K562 (cell line): ENCODE measurements at regions not wholly inside any gene's neighbourhood (a gene's known extent, or its start where the extent isn't known, plus 50 kb on each side); places are given as distances from the start of the nearest gene placed in this dataset.

Experiments
- ATAC-seq: fragments of 200-7000 bp; cut with Tn5 transposase; 3 replicates; pipeline ENCODE4 v1.9.1; 2020; ENCODE audit warnings: moderate library complexity
- BruUV-seq: library from RNA; stranded (reverse); fragments of 400-500 nt; replicated peaks from 2 replicates; lab custom pipeline; 2021; lab: Mats Ljungman, UMichigan
- CTCF ChIA-PET: fragments of 300-600 bp; formaldehyde crosslinking; extraction: SDS; loops from one replicate; lab custom pipeline; 2021; ENCODE audit warnings: low intra/inter-chr PET ratio; lab: Yijun Ruan, JAX
- POLR2A ChIA-PET: fragments of 300-600, 350-650 bp; sonication (Branson Sonifier 250); formaldehyde crosslinking; extraction: SDS; loops from one replicate; lab custom pipeline; 2021; ENCODE audit warnings: antibody characterized with exemption, inconsistent platforms; lab: Yijun Ruan, JAX
- DNase-seq, 4 experiments: peaks; one replicate each; pipeline versions ENCODE4 v3.0.0 to v3.0.0-alpha.2; 2011 to 2018; ENCODE audit warnings: low spot score in 3 of 4, mixed read lengths in 3 of 4; ENCODE audit errors: extremely low read depth in 1 of 4
- FAIRE-seq: peaks from 2 replicates; lab custom pipeline; 2011; peaks lifted over from hg19 to GRCh38; lab: Jason Lieb, UNC
- H2AFZ ChIP-seq: 2 replicates; pipeline ENCODE4 v1.6.0; 2011; ENCODE audit warnings: low read depth, low read length, control low read depth, inconsistent platforms
- H3K27ac ChIP-seq: fragments of 200-600 bp; 3 replicates; pipeline ENCODE4 v1.8.0; 2011; ENCODE audit warnings: low read depth, mild to moderate bottlenecking, control low read depth, inconsistent platforms, low read length, moderate library complexity, mixed read lengths; ENCODE audit errors: extremely low read depth
- H3K27me3 ChIP-seq, 2 experiments: fragments of 300-600 bp in 1 of 2; 2 replicates in 1 of 2; 3 replicates in 1 of 2; pipeline versions ENCODE4 v1.6.0 to v1.8.0; 2011; ENCODE audit warnings: inconsistent platforms in 2 of 2, low read length in 2 of 2, mild to moderate bottlenecking in 1 of 2, mixed read lengths in 1 of 2, moderate library complexity in 1 of 2; ENCODE audit not compliant: control insufficient read depth in 2 of 2, insufficient read depth in 2 of 2
- H3K36me3 ChIP-seq: fragments of 300-600 bp; 3 replicates; pipeline ENCODE4 v1.8.0; 2011; ENCODE audit warnings: mild to moderate bottlenecking, low read length, inconsistent platforms; ENCODE audit not compliant: control insufficient read depth, insufficient read depth
- H3K4me1 ChIP-seq, 2 experiments: fragments of 200-600 bp in 1 of 2; replicated peaks in 1 of 2; 2 replicates in 1 of 2; 3 replicates in 1 of 2; pipeline versions ENCODE4 v1.5.1 to v1.8.0; 2011; ENCODE audit warnings: inconsistent platforms in 2 of 2, low read length in 2 of 2, mild to moderate bottlenecking in 1 of 2, mixed read lengths in 1 of 2, moderate library complexity in 1 of 2; ENCODE audit not compliant: control insufficient read depth in 2 of 2, insufficient read depth in 2 of 2
- H3K4me2 ChIP-seq: 2 replicates; pipeline ENCODE4 v1.6.1; 2011; ENCODE audit warnings: low read length, control low read depth, inconsistent platforms, mixed read lengths; ENCODE audit not compliant: insufficient read depth
- H3K4me3 ChIP-seq: fragments of 200-600 bp; sonication (generic), shearing (Covaris generic); 2 replicates; pipeline ENCODE4 v1.5.1; 2016; ENCODE audit warnings: control low read depth, inconsistent platforms
- H3K79me2 ChIP-seq: fragments of 200-600 bp; 3 replicates; pipeline ENCODE4 v1.8.0; 2011; ENCODE audit warnings: low read length, inconsistent platforms; ENCODE audit not compliant: control insufficient read depth, insufficient read depth
- H3K9ac ChIP-seq, 2 experiments: 2 replicates each; pipeline versions ENCODE4 v1.6.0 to v1.6.1; 2011; ENCODE audit warnings: low read depth in 2 of 2, low read length in 2 of 2, control low read depth in 1 of 2, inconsistent platforms in 1 of 2, mild to moderate bottlenecking in 1 of 2, mixed read lengths in 1 of 2; ENCODE audit not compliant: insufficient read depth in 1 of 2
- H3K9me1 ChIP-seq: one replicate; pipeline ENCODE4 v1.6.0; 2011; ENCODE audit warnings: inconsistent platforms, mild to moderate bottlenecking, low read length, moderate library complexity; ENCODE audit not compliant: control insufficient read depth, insufficient read depth
- H3K9me3 ChIP-seq: replicated peaks from 2 replicates; pipeline ENCODE4 v1.5.1; 2011; ENCODE audit warnings: low read depth, low read length, inconsistent platforms; ENCODE audit not compliant: control insufficient read depth, insufficient read depth
- H4K20me1 ChIP-seq: replicated peaks from 2 replicates; pipeline ENCODE4 v1.6.1; 2011; ENCODE audit warnings: low read length, inconsistent platforms, mixed read lengths; ENCODE audit not compliant: control insufficient read depth, insufficient read depth
- CEBPG ChIP-seq, 3 experiments: fragments of 200-800 bp in 1 of 3; sonication (Bioruptor generic) in 1 of 3; sonication (generic) in 1 of 3; formaldehyde crosslinking in 1 of 3; IDR thresholded peaks in 2 of 3; conservative IDR thresholded peaks in 1 of 3; 2 replicates each; pipeline versions ENCODE4 v1.6.1 to v1.8.0; 2016 to 2022; ENCODE audit warnings: missing compliant biosample characterization in 2 of 3, missing genetic modification characterization in 2 of 3, mild to moderate bottlenecking in 1 of 3, missing genetic modification reagents in 1 of 3
- CTBP1 ChIP-seq: fragments of 450-650 bp; IDR thresholded peaks from 2 replicates; pipeline ENCODE4 v1.6.1; 2016; ENCODE audit warnings: borderline replicate concordance
- DNMT1 ChIP-seq: fragments of 450-650 bp; IDR thresholded peaks from 2 replicates; pipeline ENCODE4 v1.6.1; 2016; ENCODE audit warnings: antibody characterized with exemption, mild to moderate bottlenecking
- ETV5 ChIP-seq: sonication (generic); formaldehyde crosslinking; IDR thresholded peaks from 2 replicates; pipeline ENCODE4 v1.4.0; 2020; ENCODE audit warnings: low read depth, mild to moderate bottlenecking, missing genetic modification reagents
- FOSL1 ChIP-seq: fragments of 200-800 bp; sonication (Bioruptor generic); conservative IDR thresholded peaks from 2 replicates; pipeline ENCODE4 v1.6.1; 2016; ENCODE audit warnings: missing genetic modification characterization, missing compliant biosample characterization
- NFE2 ChIP-seq: IDR thresholded peaks from 2 replicates; pipeline ENCODE4 v1.6.1; 2014; ENCODE audit warnings: antibody characterized with exemption, low read depth
- RBM22 ChIP-seq: fragments of 200-400 bp; formaldehyde crosslinking; IDR thresholded peaks from 2 replicates; pipeline ENCODE4 v1.6.1; 2018; ENCODE audit warnings: low read length, low read depth; ENCODE audit not compliant: poor library complexity, severe bottlenecking
- TARDBP ChIP-seq: fragments of 450-650 bp; IDR thresholded peaks from 2 replicates; pipeline ENCODE4 v1.6.1; 2016
- TCF7L2 ChIP-seq: fragments of 150-350 bp; IDR thresholded peaks from 2 replicates; pipeline ENCODE4 v1.6.1; 2016; ENCODE audit warnings: low read depth, mild to moderate bottlenecking, low read length, moderate library complexity
- TRIM24 ChIP-seq, 2 experiments: fragments of 450-650 bp; IDR thresholded peaks; 2 replicates each; pipeline ENCODE4 v1.6.1; 2016
- ZNF766 ChIP-seq: fragments of 200-800 bp; sonication (Bioruptor generic); conservative IDR thresholded peaks from 2 replicates; pipeline ENCODE4 v1.6.1; 2016; ENCODE audit warnings: missing genetic modification characterization, missing compliant biosample characterization
- WGBS: fragments of 100-300 bp; shearing (Covaris generic); methylation state at CpG from one replicate; pipeline ENCODE4 v1.1.6; 2016; ENCODE audit warnings: low coverage, mixed read lengths; ENCODE audit not compliant: insufficient coverage; ENCODE audit errors: missing lambda C conversion rate; 5-methylcytosine and 5-hydroxymethylcytosine counted together
- in situ Hi-C: fragments of 300-500 bp; cut with MboI; formaldehyde crosslinking; loops from 4 replicates; pipeline ENCODE4 v1.15.0; 2018; ENCODE audit warnings: inconsistent platforms, mixed read lengths
- intact Hi-C: fragments of 100-400 bp; cut with micrococcal nuclease; formaldehyde crosslinking; loops from 2 replicates; pipeline ENCODE4 v1.14.2; 2022
- TF ChIP-seq, protein P1 (sequence below), 2 experiments: fragments of 250-450 bp in 1 of 2; fragments of 450-650 bp in 1 of 2; sonication (Bioruptor Pico) in 1 of 2; IDR thresholded peaks; 2 replicates each; pipeline versions ENCODE4 v1.6.1 to v1.8.0; 2016 to 2021; ENCODE audit warnings: mild to moderate bottlenecking in 2 of 2, moderate library complexity in 2 of 2, missing compliant biosample characterization in 1 of 2, missing genetic modification characterization in 1 of 2

- Histone ChIP-seq H3K4me3 (no peak overlapping the region), H3K9me3 (no peaks in the 10 kb centered on the region), H3K36me3 (no peaks in the 10 kb centered on the region), H3K27ac (no peak overlapping the region), H4K20me1 (no peaks in the 10 kb centered on the region), H3K4me1 (no peaks in the 10 kb centered on the region), H3K9me1 (no peaks in the 10 kb centered on the region), H3K9ac (no peak overlapping the region), H3K79me2 (no peaks in the 10 kb centered on the region), H3K4me2 (no peak overlapping the region), H2AFZ (no peak overlapping the region), H3K27me3 (peaks cover 6 to 27% of the 10 kb centered on the region in 2 experiments)
- intact Hi-C loops (no loop called here), in situ Hi-C loops (no loop called here)
- DNase-seq: no peak
- ATAC-seq: no peak
- FAIRE-seq: no peak
- ChIA-PET POLR2A (no interaction called here), CTCF (no interaction called here)
- 2% methylated on average over 6 of the region's 6 CpGs for WGBS
- no TSS peak for BruUV-seq
- TF ChIP-seq RBM22: no peak
- TF ChIP-seq ETV5: no peak
- TF ChIP-seq CEBPG (CRISPR knock-in tag; IDR thresholded peaks at IDR 0.05): no peak
- TF ChIP-seq CEBPG (tag; conservative IDR thresholded peaks at IDR 0.05 in 1 of 2, IDR thresholded peaks at IDR 0.05 in 1 of 2): 0 out of 4 replicates have a peak, but pooled peaks of 1 of the 2 experiments have one; percentile 12
Measured at GRCh38 chr2:173764094-173764493, 201.1 kb downstream of the SP3 start.

DNA sequence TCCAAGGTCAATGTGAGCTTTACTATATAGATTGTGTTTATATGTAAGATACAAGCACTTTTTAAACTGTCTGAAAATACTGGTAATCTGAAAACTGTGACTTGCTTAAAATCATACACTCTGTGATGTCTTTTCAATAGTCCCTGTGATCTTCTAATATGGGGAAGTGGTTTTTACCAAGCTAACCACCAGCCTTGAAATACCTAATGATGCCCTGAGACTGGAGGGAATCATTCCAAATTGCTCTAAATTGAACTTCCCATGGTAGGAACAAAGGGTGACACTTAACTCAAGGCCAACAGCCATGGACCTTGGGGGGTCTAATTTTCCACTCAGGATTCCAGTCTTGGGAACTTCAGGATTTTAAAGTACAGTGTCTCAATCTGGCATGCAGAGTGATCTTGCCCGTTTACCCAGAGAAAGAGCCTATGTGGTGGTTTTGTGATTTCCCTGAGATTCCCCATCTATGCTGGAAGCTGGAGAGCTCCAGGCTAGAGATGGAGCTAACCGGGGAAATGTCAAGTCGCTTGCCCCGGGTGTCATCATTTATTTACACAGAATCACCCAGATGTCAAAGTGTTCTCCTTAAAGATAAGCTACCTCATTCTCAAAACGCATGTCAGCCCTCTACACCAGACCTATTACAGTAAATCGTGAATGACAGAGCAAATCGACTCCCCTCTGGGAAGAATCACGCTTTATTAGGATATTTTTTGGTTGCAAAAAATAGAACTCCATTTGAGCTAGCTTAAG is 198.5 kb downstream of the SP3 start:
- no peak overlapping the region for H3K4me3 ChIP-seq
- ChIA-PET CTCF (no interaction called here), POLR2A (interaction anchor here (0.5 to 0.6 kb wide), 4 partner anchors 8 to 27 kb away, joined by 3 read pairs; no protein-coding TSS in a partner anchor)
- no peaks in the 10 kb centered on the region for H3K79me2 ChIP-seq
- in situ Hi-C loops (no loop called here), intact Hi-C loops (no loop called here)
- H3K9ac ChIP-seq: no peak overlapping the region
- no peak overlapping the region for H2AFZ ChIP-seq
- no peak overlapping the region for H3K27ac ChIP-seq
- H4K20me1 ChIP-seq: no peaks in the 10 kb centered on the region
- no peak for DNase-seq
- H3K36me3 ChIP-seq: no peaks in the 10 kb centered on the region
- FAIRE-seq: no peak
- no peaks in the 10 kb centered on the region for H3K9me3 ChIP-seq
- no peaks in the 10 kb centered on the region for H3K9me1 ChIP-seq
- no peaks in the 10 kb centered on the region for H3K4me1 ChIP-seq
- no TSS peak for BruUV-seq
- H3K27me3 ChIP-seq: peaks cover 10 to 33% of the 10 kb centered on the region in 2 experiments
- 0% methylated on average over 8 of the region's 8 CpGs for WGBS
- H3K4me2 ChIP-seq: no peak overlapping the region
- ATAC-seq: peak; percentile 62
- TF ChIP-seq DNMT1 (no peak), TCF7L2 (no peak), FOSL1 (tag) (no peak), ZNF766 (CRISPR knock-in tag) (no peak), CTBP1 (peak; percentile 29; the same call in 1 of the 2 replicates), TARDBP (no peak), TRIM24 (IDR thresholded peaks at IDR 0.05) (peak in 1 of 2 experiments; percentile 56; a peak in 2 of 4 replicates), NFE2 (peak; percentile 17; the same call in 1 of the 2 replicates)
- TF ChIP-seq, protein P1, sequence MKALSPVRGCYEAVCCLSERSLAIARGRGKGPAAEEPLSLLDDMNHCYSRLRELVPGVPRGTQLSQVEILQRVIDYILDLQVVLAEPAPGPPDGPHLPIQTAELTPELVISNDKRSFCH (CRISPR knock-in tag; IDR thresholded peaks at IDR 0.05): no peak
- TF ChIP-seq, protein P1 (tag; IDR thresholded peaks at IDR 0.05): 0 out of 2 replicates have a peak, but pooled peaks have one; percentile 17
